RWPE1 (cell line): ENCODE measurements at regions not wholly inside any gene's neighbourhood (a gene's known extent, or its start where the extent isn't known, plus 50 kb on each side); places are given as distances from the start of the nearest gene placed in this dataset.
"Not testable (repeated sequence)": the region's sequence is repeated elsewhere in the genome, so short reads cannot be mapped to it uniquely, and the experiment has no call there.

Experiments
- CTCF ChIA-PET: fragments of 350-600 bp; sonication (Branson Sonifier 250); formaldehyde crosslinking; extraction: SDS; loops from one replicate; lab custom pipeline; 2021; lab: Yijun Ruan, JAX
- POLR2A ChIA-PET: fragments of 400-600 bp; formaldehyde crosslinking; extraction: SDS; loops from one replicate; lab custom pipeline; 2020; ENCODE audit warnings: antibody characterized with exemption; ENCODE audit not compliant: low non-redundant PET; lab: Yijun Ruan, JAX
- DNase-seq: peaks from one replicate; pipeline ENCODE4 v3.0.0; 2012; ENCODE audit warnings: low spot score
- H3K27ac ChIP-seq: fragments of 450-650 bp; 2 replicates; pipeline ENCODE4 v1.5.1; 2017
- TF ChIP-seq, protein P1 (sequence below): fragments of 450-650 bp; conservative IDR thresholded peaks from 2 replicates; pipeline ENCODE4 v1.5.1; 2017; ENCODE audit warnings: low read depth, mild to moderate bottlenecking

DNA sequence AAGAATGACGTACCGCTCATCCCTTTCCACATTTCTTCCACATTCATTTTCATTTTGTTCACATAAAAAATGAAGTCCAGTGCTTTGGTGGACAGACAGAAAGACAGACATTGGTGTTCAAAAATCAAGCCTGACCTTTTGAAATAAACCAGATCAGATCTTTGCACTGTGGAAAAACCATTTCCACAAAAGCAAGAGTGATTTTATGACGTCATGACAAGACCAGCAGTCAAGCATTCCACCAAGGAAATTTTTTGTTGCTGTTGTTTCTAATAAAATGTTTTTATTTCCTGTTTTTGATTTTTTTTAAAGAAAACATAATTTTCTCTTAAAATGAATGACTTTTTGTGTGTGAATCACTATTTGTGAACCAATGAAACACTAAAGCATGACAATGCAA lies 350.0 kb downstream of the KCNJ2 start:
- POLR2A ChIA-PET = no interaction called here
- CTCF ChIA-PET = no interaction called here
- TF ChIP-seq, protein P1, sequence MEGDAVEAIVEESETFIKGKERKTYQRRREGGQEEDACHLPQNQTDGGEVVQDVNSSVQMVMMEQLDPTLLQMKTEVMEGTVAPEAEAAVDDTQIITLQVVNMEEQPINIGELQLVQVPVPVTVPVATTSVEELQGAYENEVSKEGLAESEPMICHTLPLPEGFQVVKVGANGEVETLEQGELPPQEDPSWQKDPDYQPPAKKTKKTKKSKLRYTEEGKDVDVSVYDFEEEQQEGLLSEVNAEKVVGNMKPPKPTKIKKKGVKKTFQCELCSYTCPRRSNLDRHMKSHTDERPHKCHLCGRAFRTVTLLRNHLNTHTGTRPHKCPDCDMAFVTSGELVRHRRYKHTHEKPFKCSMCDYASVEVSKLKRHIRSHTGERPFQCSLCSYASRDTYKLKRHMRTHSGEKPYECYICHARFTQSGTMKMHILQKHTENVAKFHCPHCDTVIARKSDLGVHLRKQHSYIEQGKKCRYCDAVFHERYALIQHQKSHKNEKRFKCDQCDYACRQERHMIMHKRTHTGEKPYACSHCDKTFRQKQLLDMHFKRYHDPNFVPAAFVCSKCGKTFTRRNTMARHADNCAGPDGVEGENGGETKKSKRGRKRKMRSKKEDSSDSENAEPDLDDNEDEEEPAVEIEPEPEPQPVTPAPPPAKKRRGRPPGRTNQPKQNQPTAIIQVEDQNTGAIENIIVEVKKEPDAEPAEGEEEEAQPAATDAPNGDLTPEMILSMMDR = no peak
- H3K27ac ChIP-seq = no peak overlapping the region
- DNase-seq = no peak

DNA sequence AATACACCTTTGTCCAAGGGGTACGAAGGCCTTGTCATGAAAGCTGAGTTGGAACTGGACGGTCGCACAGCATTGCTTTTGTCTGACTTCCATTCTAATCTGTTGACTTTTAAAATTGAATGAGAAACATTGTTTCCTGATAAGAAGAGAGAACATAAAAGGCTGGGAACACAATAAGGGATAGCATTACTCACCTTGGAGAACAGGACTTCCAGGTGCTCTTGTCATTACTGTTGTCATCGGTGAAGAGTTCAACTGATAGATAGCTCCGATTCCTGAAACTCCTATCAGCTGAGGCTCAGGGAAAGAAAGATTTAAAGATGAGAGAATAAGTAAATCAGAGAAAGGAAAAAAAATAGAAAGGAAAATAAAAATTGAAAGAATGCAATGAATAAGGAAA lies 351.1 kb downstream of the KCNJ2 start:
- CTCF ChIA-PET = interaction anchor here (0.7 to 1.0 kb wide), 2 partner anchors 866 to 914 kb away, joined by 3 read pairs; no protein-coding TSS in a partner anchor
- POLR2A ChIA-PET = no interaction called here

DNA sequence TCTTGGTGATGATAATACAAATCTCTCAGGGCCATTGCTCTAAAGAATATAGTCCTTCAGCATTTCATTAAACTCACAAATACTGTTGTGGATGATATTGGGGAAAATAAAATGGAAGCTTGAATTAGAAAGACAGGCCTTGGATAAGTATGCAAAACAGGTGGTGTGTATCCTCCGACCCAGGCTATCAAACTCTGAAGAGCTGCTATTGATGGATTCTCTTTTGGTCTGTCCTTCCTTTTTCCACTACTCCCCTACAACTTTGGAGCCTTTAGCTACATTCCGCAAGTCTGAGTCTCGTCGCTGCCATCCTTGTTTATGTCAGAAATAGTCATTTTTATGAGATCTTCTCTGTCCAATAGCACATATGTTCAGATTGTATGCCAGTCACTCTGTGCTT lies 351.6 kb downstream of the KCNJ2 start:
- ChIA-PET CTCF (interaction anchor here (1.0 kb wide), 1 partner anchor 914 kb away, joined by 3 read pairs; no protein-coding TSS in a partner anchor), POLR2A (no interaction called here)
- H3K27ac ChIP-seq = no peak overlapping the region
- no peak for DNase-seq
- TF ChIP-seq, protein P1 = no peak

More for the DNA sequence above, 351.1 kb downstream of the KCNJ2 start:
- DNase-seq = no peak
- TF ChIP-seq, protein P1 = no peak
- H3K27ac ChIP-seq = no peak overlapping the region

DNA sequence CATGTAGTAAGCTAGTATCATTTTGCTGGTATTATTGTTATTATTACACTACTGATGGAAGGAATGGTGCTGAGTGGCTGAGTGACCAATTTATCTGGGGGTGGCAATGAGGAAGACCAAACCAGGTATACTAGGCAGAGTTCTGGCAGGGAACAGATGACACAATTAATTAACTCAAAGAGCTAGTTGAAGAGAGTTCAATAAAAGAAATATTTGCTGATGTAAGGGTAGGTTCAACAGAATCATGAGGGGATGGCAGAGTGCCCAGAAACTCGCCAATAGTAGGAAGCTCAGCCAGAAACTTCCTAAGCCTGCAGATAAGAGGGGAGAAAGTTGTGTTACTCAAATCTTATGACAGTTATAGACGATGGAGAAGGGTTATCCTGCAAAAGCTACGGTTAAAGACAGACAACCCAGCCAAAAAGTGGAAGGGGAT lies 352.5 kb downstream of the KCNJ2 start:
- CTCF ChIA-PET = no interaction called here
- POLR2A ChIA-PET = no interaction called here
- DNase-seq = no peak
- no peak overlapping the region for H3K27ac ChIP-seq
- TF ChIP-seq, protein P1 = no peak

DNA sequence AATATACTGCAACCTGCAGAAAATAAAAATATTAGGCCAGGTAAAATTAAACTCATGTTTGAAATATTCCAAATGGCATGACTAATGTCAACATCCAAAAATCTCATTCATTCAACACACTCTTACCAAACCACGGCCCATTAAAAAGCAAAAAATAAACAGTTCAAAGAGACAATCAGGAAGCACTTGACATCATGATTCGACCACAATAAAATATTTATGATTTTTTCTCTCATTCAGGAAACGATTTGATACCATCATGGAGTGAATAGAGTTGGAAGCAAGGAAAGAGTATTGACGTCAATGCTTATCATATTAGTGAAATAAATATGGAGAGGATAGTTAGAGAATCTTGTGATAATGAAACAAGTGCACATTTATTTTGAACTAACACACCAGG lies 354.1 kb downstream of the KCNJ2 start:
- ChIA-PET POLR2A (no interaction called here), CTCF (interaction anchor here (0.5 kb wide), 1 partner anchor 11 kb away, joined by 3 read pairs; no protein-coding TSS in a partner anchor)
- no peak for DNase-seq
- TF ChIP-seq, protein P1 = no peak
- no peak overlapping the region for H3K27ac ChIP-seq

DNA sequence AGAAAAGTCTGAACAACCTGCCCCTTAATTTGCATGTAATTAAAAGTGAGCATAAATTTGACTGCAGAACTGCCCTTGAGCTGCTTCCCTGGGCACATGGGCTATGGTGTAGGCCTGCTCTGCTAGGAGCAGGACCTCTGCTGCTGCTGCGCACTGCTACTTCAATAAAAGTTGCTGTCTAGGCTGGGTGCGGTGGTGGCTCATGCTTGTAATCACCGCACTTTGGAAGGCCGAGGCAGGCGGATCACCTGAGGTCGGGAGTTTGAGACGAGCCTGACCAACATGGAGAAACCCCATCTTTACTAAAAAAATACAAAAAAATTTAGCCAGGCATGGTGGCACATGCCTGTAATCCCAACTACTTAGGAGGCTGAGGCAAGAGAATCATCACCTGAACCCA lies 355.7 kb downstream of the KCNJ2 start:
- POLR2A ChIA-PET, DNase-seq, H3K27ac ChIP-seq, CTCF ChIA-PET: not testable (repeated sequence)

DNA sequence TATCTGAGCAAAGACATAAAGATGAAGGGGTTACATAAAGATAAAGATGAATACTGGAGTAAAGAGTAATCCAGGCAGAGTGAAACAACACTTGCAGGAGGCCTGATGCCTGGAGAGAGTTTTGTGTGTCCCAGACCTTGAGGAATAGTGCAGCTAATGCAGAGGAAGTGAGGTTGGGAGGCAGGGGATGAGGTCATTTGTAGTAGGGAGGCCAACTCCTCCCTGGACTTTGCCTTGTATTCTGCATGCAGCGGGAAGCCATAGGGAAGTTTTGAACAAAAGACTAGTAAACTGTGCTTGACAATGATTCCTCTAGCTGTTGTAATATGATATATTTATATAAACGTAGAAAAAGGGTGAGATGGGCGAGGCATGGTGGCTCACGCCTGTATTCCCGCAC lies 356.6 kb downstream of the KCNJ2 start:
- TF ChIP-seq, protein P1 = no peak
- DNase-seq = no peak
- CTCF ChIA-PET = no interaction called here
- POLR2A ChIA-PET = no interaction called here
- H3K27ac ChIP-seq = no peak overlapping the region
